Vagina (tissue), 2 donors: ENCODE measurements at regions not wholly inside any gene's neighbourhood (a gene's known extent, or its start where the extent isn't known, plus 50 kb on each side); places are given as distances from the start of the nearest gene placed in this dataset. TPM values are rescaled to one million over a fixed set of nuclear protein-coding genes. Genes with fewer than 3 reads are reported as not detected.

Experiments
- DNase-seq, 2 donors: peaks; one replicate each; pipeline ENCODE4 v3.0.0-alpha.2; 2017; ENCODE audit errors: extremely low spot score in 2 of 2
- H3K27ac ChIP-seq: fragments of 200-600 bp; sonication (generic); one replicate; pipeline ENCODE4 v1.5.1; 2019
- H3K27me3 ChIP-seq: fragments of 200-600 bp; sonication (generic); one replicate; pipeline ENCODE4 v1.5.1; 2019
- H3K36me3 ChIP-seq, 2 donors: fragments of 200-600 bp; sonication (generic); one replicate each; pipeline ENCODE4 v1.5.1; 2017 to 2019
- H3K4me1 ChIP-seq: fragments of 200-600 bp; sonication (generic); one replicate; pipeline ENCODE4 v1.5.1; 2019
- H3K4me3 ChIP-seq, 2 donors: fragments of 200-600 bp; sonication (generic); 1 replicate in 1 of 2; 2 replicates in 1 of 2; pipeline ENCODE4 v1.5.1; 2016 to 2019
- H3K9me3 ChIP-seq: fragments of 200-600 bp; sonication (generic); one replicate; pipeline ENCODE4 v1.5.1; 2019
- CTCF ChIP-seq, 3 experiments: fragments of 450-650 bp in 2 of 3; fragments of 200-600 bp in 1 of 3; sonication (generic) in 1 of 3; IDR thresholded peaks; one replicate each; pipeline ENCODE4 v1.5.1; 2017 to 2019; ENCODE audit warnings: antibody characterized with exemption in 3 of 3, mild to moderate bottlenecking in 2 of 3, moderate library complexity in 2 of 3
- POLR2A ChIP-seq, 2 donors: fragments of 450-650 bp; IDR thresholded peaks; one replicate each; pipeline ENCODE4 v1.6.1; 2017; ENCODE audit warnings: antibody characterized with exemption in 2 of 2, mild to moderate bottlenecking in 2 of 2, moderate library complexity in 2 of 2
- POLR2AphosphoS5 ChIP-seq, 2 donors: sonication (generic); formaldehyde crosslinking; IDR thresholded peaks; one replicate each; pipeline ENCODE4 v1.9.0; 2017; ENCODE audit warnings: antibody characterized with exemption in 2 of 2, mild to moderate bottlenecking in 2 of 2, low read depth in 1 of 2; ENCODE audit not compliant: insufficient read depth in 1 of 2
- intact Hi-C: fragments of 100-400 bp; cut with DNase I; formaldehyde crosslinking; loops from one replicate; pipeline ENCODE4 v1.15.1; 2023
- small RNA-seq: library from RNA; depleted of rRNA; stranded (forward); fragments of <200 nt; gene quantifications from one replicate; pipeline ENCODE3, GENCODE V24; 2016

GRCh38 chr21:32974653-32975052 lies 51.1 kb upstream of the OLIG2 start:
- Histone ChIP-seq H3K36me3 (no peaks in the 10 kb centered on the region), H3K27me3 (no peaks in the 10 kb centered on the region), H3K27ac (no peak overlapping the region), H3K4me3 (no peak overlapping the region), H3K4me1 (no peaks in the 10 kb centered on the region), H3K9me3 (no peaks in the 10 kb centered on the region)
- intact Hi-C loops, result no loop called here
- DNase-seq, result no peak
- no peak for TF ChIP-seq CTCF (IDR thresholded peaks at IDR 0.05)

DNA sequence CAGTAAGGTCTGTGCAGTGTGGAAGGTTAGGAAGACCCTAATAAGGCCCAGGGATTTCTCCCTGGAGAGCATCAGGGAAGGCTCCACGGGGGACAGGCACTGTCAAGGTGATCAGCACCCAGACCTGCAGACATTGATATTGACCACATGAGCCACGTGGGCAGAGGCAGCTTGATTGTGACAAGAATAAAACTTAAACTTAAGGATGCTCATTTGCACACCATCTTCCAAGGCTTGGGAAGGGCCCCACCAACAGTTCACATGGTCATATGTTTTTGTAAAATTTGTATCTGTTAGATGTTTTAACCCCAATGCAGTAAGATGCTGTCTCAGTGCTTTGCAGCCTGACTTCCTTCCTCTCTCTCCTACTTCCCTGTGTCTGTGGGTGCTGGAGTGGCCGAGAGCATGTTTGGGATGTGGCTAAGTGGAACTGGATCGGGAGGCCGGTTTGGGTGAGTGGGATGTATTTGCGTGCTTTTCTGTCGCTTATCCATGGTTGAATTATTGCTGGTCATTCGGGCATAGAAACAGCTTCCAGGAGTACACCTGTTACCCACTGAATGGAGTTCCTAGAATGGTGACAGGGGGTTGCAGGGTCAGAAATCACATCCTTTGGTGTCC lies 49.8 kb upstream of the OLIG2 start:
- Histone ChIP-seq H3K36me3 (no peaks in the 10 kb centered on the region), H3K27me3 (no peaks in the 10 kb centered on the region), H3K4me1 (no peaks in the 10 kb centered on the region), H3K4me3 (no peak overlapping the region), H3K27ac (no peak overlapping the region), H3K9me3 (no peaks in the 10 kb centered on the region)
- DNase-seq, result no peak
- TF ChIP-seq CTCF (IDR thresholded peaks at IDR 0.05), result no peak
- no peak for TF ChIP-seq POLR2A (IDR thresholded peaks at IDR 0.05)
- no peak for TF ChIP-seq POLR2AphosphoS5 (IDR thresholded peaks at IDR 0.05; ENCODE audit: insufficient read depth in 1 of 2, low read depth in 1 of 2)
- intact Hi-C loops, result no loop called here

Small RNA genes in the stretch of these regions (small RNA-seq; reads per million reads assigned to genes)
- gene RF00156, result not detected
